ENCODE measurements at regions not wholly inside any gene's neighbourhood (a gene's known extent, or its start where the extent isn't known, plus 50 kb on each side); places are given as distances from the start of the nearest gene placed in this dataset.
"Not testable (repeated sequence)": the region's sequence is repeated elsewhere in the genome, so short reads cannot be mapped to it uniquely, and the experiment has no call there.

GRCh38 chr3:11914041-11914440, 67.4 kb upstream of the TAMM41 start:
- H3K9me3 Mint-ChIP-seq (ENCODE audit: unreplicated experiment), result no peaks in the 10 kb centered on the region
- no peaks in the 10 kb centered on the region for H3K27me3 Mint-ChIP-seq (ENCODE audit: unreplicated experiment)
- H3K4me1 Mint-ChIP-seq (ENCODE audit: unreplicated experiment), result no peaks in the 10 kb centered on the region
- DNase-seq (ENCODE audit: extremely low spot score, unreplicated experiment), result peak; percentile 40
- H3K27ac Mint-ChIP-seq (ENCODE audit: unreplicated experiment), result no peak overlapping the region
- H3K36me3 Mint-ChIP-seq (ENCODE audit: unreplicated experiment), result no peaks in the 10 kb centered on the region
- no peak overlapping the region for H3K4me3 Mint-ChIP-seq (ENCODE audit: unreplicated experiment)
- TF ChIP-seq CTCF (IDR thresholded peaks at IDR 0.05), result no peak

GRCh38 chr3:11914651-11915050, 68.0 kb upstream of the TAMM41 start:
- H3K4me1 Mint-ChIP-seq (ENCODE audit: unreplicated experiment), result no peaks in the 10 kb centered on the region
- H3K4me3 Mint-ChIP-seq (ENCODE audit: unreplicated experiment), result no peak overlapping the region
- H3K27me3 Mint-ChIP-seq (ENCODE audit: unreplicated experiment), result peaks cover 3% of the 10 kb centered on the region
- no peak for TF ChIP-seq CTCF (IDR thresholded peaks at IDR 0.05)
- no peaks in the 10 kb centered on the region for H3K36me3 Mint-ChIP-seq (ENCODE audit: unreplicated experiment)
- no peak overlapping the region for H3K27ac Mint-ChIP-seq (ENCODE audit: unreplicated experiment)
- no peaks in the 10 kb centered on the region for H3K9me3 Mint-ChIP-seq (ENCODE audit: unreplicated experiment)
- DNase-seq (ENCODE audit: extremely low spot score, unreplicated experiment), result no peak

- no peak for TF ChIP-seq CTCF (IDR thresholded peaks at IDR 0.05)
- Mint-ChIP-seq H3K4me1 (ENCODE audit: unreplicated experiment) (no peaks in the 10 kb centered on the region), H3K4me3 (ENCODE audit: unreplicated experiment) (no peak overlapping the region), H3K9me3 (ENCODE audit: unreplicated experiment) (no peaks in the 10 kb centered on the region), H3K27ac (ENCODE audit: unreplicated experiment) (no peak overlapping the region), H3K36me3 (ENCODE audit: unreplicated experiment) (no peaks in the 10 kb centered on the region), H3K27me3 (ENCODE audit: unreplicated experiment) (peaks cover 8% of the 10 kb centered on the region)
- peak; percentile 75 for DNase-seq (ENCODE audit: extremely low spot score, unreplicated experiment)
Measured at GRCh38 chr3:11915621-11916424, 69.1 kb upstream of the TAMM41 start.

GRCh38 chr3:11916425-11916762, 69.7 kb upstream of the TAMM41 start:
- H3K4me3 Mint-ChIP-seq (ENCODE audit: unreplicated experiment); DNase-seq (ENCODE audit: extremely low spot score, unreplicated experiment); H3K4me1 Mint-ChIP-seq (ENCODE audit: unreplicated experiment); H3K36me3 Mint-ChIP-seq (ENCODE audit: unreplicated experiment); H3K9me3 Mint-ChIP-seq (ENCODE audit: unreplicated experiment); H3K27ac Mint-ChIP-seq (ENCODE audit: unreplicated experiment): not testable (repeated sequence)
- peaks cover 11% of the 10 kb centered on the region for H3K27me3 Mint-ChIP-seq (ENCODE audit: unreplicated experiment)

GRCh38 chr3:11917051-11917450, 70.4 kb upstream of the TAMM41 start:
- no peak for TF ChIP-seq CTCF (IDR thresholded peaks at IDR 0.05)
- peak; percentile 70 for DNase-seq (ENCODE audit: extremely low spot score, unreplicated experiment)
- H3K27ac Mint-ChIP-seq (ENCODE audit: unreplicated experiment), result no peak overlapping the region
- H3K9me3 Mint-ChIP-seq (ENCODE audit: unreplicated experiment), result no peaks in the 10 kb centered on the region
- H3K36me3 Mint-ChIP-seq (ENCODE audit: unreplicated experiment), result no peaks in the 10 kb centered on the region
- H3K27me3 Mint-ChIP-seq (ENCODE audit: unreplicated experiment), result peaks cover 11% of the 10 kb centered on the region
- H3K4me3 Mint-ChIP-seq (ENCODE audit: unreplicated experiment), result no peak overlapping the region
- H3K4me1 Mint-ChIP-seq (ENCODE audit: unreplicated experiment), result no peaks in the 10 kb centered on the region

All from osteocyte (in vitro differentiated cells).